GM18517 (cell line): ENCODE measurements at regions not wholly inside any gene's neighbourhood (a gene's known extent, or its start where the extent isn't known, plus 50 kb on each side); places are given as distances from the start of the nearest gene placed in this dataset.
"Not testable (repeated sequence)": the region's sequence is repeated elsewhere in the genome, so short reads cannot be mapped to it uniquely, and the experiment has no call there.

Experiments used
- ATAC-seq: cut with Tn5 transposase; IDR thresholded peaks from one replicate; pipeline ENCODE4 v1.9.1; 2021; ENCODE audit warnings: mild to moderate bottlenecking, moderate library complexity; ENCODE audit not compliant: unreplicated experiment

DNA sequence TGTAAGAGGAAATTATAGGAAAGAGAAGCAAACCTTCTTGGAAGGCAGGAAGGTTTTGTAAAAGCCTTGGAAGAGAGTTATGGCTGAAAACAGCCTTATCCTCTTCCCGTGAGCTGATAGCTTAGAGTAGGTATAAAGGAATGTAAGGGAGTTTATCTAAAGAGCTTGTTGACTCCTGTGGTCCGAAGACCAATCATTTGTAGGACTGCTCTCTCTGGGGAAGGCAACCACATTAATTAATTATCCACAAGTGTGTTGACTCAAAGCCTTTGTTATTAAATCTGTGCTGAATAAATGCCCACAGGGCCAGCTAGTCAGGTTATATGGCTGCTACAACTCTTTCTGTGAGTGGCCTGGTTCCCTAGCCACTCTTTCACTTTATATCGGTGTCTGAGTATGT is 452.1 kb upstream of the RASGRP1 start:
- no peak for ATAC-seq

- no peak for ATAC-seq
Observed at GRCh38 chr15:39018966-39019365, 454.4 kb upstream of the RASGRP1 start.

DNA sequence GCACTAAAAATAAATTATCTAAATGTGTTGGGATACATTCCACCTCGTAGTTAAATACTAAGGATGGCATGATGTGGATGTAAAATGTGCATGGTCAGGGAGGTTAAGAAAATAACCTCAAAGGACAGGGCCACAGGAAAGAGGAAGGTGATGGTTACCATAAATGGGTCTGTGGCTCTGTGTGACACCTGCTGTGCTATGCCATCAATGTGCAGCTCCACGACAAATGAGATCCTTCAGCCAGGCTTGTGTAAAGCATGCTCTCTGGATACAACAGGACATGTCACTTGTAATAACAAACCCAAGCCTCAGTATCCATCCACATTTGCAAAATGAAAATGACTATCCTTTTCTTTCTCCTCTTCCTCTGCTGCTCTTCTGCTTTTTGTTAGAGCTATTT is 456.7 kb upstream of the RASGRP1 start:
- ATAC-seq, result no peak

- ATAC-seq, result no peak
Observed at GRCh38 chr15:39022532-39023305, 458.1 kb upstream of the RASGRP1 start.

DNA sequence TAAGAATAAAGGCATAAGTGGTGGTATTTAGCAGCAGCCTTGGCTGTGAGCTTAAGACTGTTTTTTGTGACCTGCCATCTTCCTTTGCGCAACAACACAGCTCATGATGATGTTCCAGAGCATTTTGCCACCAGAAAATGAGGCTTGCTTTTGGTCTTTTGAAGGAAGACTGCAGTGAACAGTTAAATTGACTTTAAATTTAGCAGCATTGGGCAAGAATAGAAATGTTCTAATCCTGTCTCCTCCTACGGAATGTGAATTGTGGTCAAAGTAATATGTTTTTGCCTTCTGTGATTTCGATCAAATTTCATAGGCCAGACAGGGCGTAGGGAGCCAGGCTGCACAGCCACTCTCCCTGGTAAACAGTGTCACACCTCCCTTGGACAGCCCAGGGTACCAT is 460.7 kb upstream of the RASGRP1 start:
- no peak for ATAC-seq

GRCh38 chr15:39025881-39026280 is 461.3 kb upstream of the RASGRP1 start:
- ATAC-seq, result no peak

- no peak for ATAC-seq
Observed at GRCh38 chr15:39028069-39028468, 463.5 kb upstream of the RASGRP1 start.

DNA sequence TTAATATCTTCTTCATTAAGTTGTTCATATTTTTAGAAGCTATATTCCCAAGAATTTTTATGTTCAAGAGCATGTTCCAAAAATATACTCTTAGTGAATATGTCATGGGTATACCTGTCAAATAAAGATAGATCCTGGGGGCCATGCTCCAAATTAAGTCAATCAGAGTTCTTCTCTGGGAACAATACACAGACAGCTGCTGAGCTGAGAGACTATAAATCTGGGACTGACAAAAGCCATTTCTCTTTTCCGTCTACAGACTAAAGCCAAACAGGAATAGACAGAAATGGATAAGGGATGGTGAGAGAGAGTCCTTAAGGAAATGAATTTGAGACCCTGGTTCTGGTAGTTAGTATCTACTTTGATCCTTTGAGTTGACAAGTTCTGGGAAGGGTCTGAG is 465.1 kb upstream of the RASGRP1 start:
- ATAC-seq, result no peak

GRCh38 chr15:39030291-39031070 is 465.9 kb upstream of the RASGRP1 start:
- ATAC-seq, result no peak

DNA sequence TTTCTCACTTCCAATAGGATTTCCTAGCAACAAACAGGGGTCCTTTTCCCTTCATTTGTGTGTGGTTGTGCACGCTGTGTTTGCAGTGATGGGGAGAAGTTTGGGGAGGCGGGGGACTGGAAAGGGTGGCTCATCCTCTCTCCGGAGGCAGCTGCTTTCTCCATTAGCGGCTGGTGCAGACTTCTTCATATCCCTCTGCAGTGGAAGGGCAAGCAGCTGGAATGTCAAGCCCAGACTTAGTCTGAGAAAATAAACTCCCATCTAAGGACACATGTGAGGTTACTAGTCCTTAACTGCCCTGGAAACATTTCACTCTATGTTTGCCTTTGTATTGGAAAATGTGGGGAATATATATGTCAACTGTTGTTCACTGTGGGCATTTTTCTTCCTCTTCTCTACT is 467.0 kb upstream of the RASGRP1 start:
- ATAC-seq, result no peak

- no peak for ATAC-seq
Observed at GRCh38 chr15:39034816-39035215, 470.2 kb upstream of the RASGRP1 start.

DNA sequence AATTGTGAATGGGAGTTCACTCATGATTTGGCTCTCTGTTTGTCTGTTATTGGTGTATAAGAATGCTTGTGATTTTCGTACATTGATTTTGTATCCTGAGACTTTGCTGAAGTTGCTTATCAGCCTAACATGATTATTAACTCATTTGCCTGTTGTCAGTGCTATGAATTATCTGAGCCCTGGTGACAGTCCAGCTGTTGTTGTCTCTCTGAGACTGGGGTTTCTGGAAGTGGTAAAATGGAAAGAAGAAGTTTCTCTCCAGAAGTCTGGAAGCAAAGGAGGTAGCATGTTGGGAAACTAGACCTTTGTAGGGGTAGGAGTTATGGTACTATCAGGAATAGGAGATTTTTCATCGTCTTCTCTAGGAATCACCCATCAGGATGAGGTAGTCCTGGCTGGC is 473.0 kb upstream of the RASGRP1 start:
- not testable (repeated sequence) for ATAC-seq

- no peak for ATAC-seq
Observed at GRCh38 chr15:39040861-39041260, 476.2 kb upstream of the RASGRP1 start.

GRCh38 chr15:39041979-39042495 is 477.4 kb upstream of the RASGRP1 start:
- ATAC-seq, result no peak

- no peak for ATAC-seq
Observed at GRCh38 chr15:39051626-39052322, 487.2 kb upstream of the RASGRP1 start.

DNA sequence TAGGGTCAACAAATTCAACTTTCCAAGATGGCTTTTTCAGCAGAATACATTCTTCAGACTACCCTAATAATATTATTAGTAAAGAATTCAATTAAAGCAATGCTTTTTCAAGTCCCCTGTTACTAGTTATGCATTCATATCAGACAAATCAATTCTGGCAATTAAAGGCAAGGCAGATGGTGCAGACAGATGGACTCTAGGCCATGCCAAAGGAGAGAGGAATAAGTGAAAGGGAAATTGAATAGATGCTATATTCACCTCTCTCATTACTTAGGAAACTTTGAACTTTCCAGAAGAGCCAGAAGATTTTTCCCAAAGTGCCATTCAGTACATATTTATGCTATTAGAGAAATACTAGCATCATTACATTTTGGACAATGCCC is 487.7 kb upstream of the RASGRP1 start:
- ATAC-seq, result no peak

GRCh38 chr15:39053480-39053879 is 488.9 kb upstream of the RASGRP1 start:
- ATAC-seq, result no peak

DNA sequence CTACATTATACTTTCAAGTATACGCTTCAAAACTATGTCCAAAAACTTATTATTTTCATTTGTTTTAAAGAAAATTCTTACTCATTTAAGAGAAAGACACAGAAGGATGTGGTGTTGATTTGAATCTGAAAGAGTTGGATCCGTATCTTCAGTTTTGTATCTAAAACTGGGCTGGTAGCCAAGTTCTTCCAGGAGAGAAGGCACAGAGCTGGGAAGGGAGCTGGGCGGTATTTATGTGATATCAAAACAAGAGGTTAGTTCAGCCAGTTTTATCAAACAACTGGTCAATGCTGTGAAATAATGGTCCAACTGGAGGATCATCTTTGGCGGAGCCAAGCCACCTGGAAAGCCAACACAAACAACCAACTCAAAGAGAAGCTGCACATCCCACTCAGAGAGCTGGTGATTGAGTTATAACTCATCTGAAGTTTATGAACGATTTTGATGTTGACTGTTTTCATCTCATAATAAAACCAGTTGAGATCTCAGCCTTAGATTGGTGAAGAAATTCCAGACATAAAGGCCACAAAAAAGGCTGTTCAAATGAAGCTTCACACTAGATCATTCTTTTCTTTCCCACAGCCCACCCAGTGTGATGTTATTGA is 489.6 kb upstream of the RASGRP1 start:
- no peak for ATAC-seq

DNA sequence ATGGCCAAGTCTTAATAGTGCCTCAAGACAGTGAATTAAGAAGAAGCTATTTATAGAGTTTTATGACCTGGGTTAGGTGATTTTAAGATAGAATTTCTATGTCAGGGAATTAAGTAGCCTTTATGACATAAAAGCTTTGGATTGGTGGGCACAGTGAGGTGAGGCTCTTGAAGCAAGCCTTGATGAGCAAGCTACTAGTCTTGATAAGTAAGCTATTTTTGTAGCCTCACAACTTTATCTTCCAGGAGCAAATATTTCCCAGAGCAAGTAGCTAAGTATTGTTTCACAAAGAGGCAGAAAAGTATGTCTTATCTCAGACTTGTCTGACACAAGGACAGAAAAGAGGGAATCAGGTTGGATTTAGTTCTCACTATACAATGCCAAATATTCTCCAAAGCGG is 491.7 kb upstream of the RASGRP1 start:
- no peak for ATAC-seq

- ATAC-seq, result no peak
Observed at GRCh38 chr15:39058351-39059131, 493.9 kb upstream of the RASGRP1 start.
